ENCODE measurements at regions not wholly inside any gene's neighbourhood (a gene's known extent, or its start where the extent isn't known, plus 50 kb on each side); places are given as distances from the start of the nearest gene placed in this dataset.
A peak's percentile ranks its signal among the peaks of the same experiment; 100 is the strongest.

- H4K20me1 ChIP-seq (ENCODE audit: low read length) = no peaks in the 10 kb centered on the region
- peaks cover 27% of the 10 kb centered on the region for H3K4me1 ChIP-seq (ENCODE audit: insufficient read depth, low read length)
- no peaks in the 10 kb centered on the region for H3K79me2 ChIP-seq (ENCODE audit: low read length)
- H3K27me3 ChIP-seq (ENCODE audit: low read length) = no peaks in the 10 kb centered on the region
- no peak for DNase-seq
- H3K9me3 ChIP-seq (ENCODE audit: low read length) = no peaks in the 10 kb centered on the region
- POLR2A ChIA-PET (ENCODE audit: unreplicated experiment) = no interaction called here
- H3K4me2 ChIP-seq (ENCODE audit: low read length) = no peak overlapping the region
- H3K27ac ChIP-seq (ENCODE audit: low read length) = 0 out of 2 replicates have a peak overlapping the region, but pooled peaks have one; percentile 1
- H3K36me3 ChIP-seq (ENCODE audit: low read depth, low read length) = no peaks in the 10 kb centered on the region
- no peak overlapping the region for H3K9ac ChIP-seq (ENCODE audit: low read length)
- TF ChIP-seq CTCF (conservative IDR thresholded peaks at IDR 0.05; ENCODE audit: low read depth, low read length) (no peak), EZH2phosphoT487 (IDR thresholded peaks at IDR 0.05; ENCODE audit: borderline replicate concordance, low read length) (no peak), EZH2 (IDR thresholded peaks at IDR 0.05; ENCODE audit: low read length, unreplicated experiment) (no peak)
- BruUV-seq (replicated peaks) = no TSS peak
- CTCF ChIA-PET = no interaction called here
- H3F3A ChIP-seq (ENCODE audit: low read length, unreplicated experiment) = no peaks in the 10 kb centered on the region
- no peak for ATAC-seq
- intact Hi-C loops (cut with micrococcal nuclease) = no loop called here
- no peak overlapping the region for H3K4me3 ChIP-seq (ENCODE audit: low read length)
- H2AFZ ChIP-seq (ENCODE audit: low read length) = no peak overlapping the region
- no peaks in the 10 kb centered on the region for H3K9me2 ChIP-seq (replicated peaks; ENCODE audit: low read length)
Measured at GRCh38 chr13:73368608-73369007, 309.8 kb downstream of the KLF5 start.

GRCh38 chr13:73367886-73368285 lies 309.1 kb downstream of the KLF5 start:
- Histone ChIP-seq H3K4me1 (ENCODE audit: insufficient read depth, low read length) (peaks cover 27% of the 10 kb centered on the region), H3K9me3 (ENCODE audit: low read length) (no peaks in the 10 kb centered on the region), H3K36me3 (ENCODE audit: low read depth, low read length) (no peaks in the 10 kb centered on the region), H2AFZ (ENCODE audit: low read length) (no peak overlapping the region), H3K79me2 (ENCODE audit: low read length) (no peaks in the 10 kb centered on the region), H4K20me1 (ENCODE audit: low read length) (no peaks in the 10 kb centered on the region), H3F3A (ENCODE audit: low read length, unreplicated experiment) (no peaks in the 10 kb centered on the region), H3K4me3 (ENCODE audit: low read length) (no peak overlapping the region), H3K9me2 (replicated peaks; ENCODE audit: low read length) (no peaks in the 10 kb centered on the region), H3K27me3 (ENCODE audit: low read length) (no peaks in the 10 kb centered on the region), H3K4me2 (ENCODE audit: low read length) (no peak overlapping the region), H3K27ac (ENCODE audit: low read length) (no peak overlapping the region), H3K9ac (ENCODE audit: low read length) (no peak overlapping the region)
- no peak for ATAC-seq
- no TSS peak for BruUV-seq (replicated peaks)
- TF ChIP-seq CTCF (conservative IDR thresholded peaks at IDR 0.05; ENCODE audit: low read depth, low read length) (no peak), EZH2phosphoT487 (IDR thresholded peaks at IDR 0.05; ENCODE audit: borderline replicate concordance, low read length) (no peak), EZH2 (IDR thresholded peaks at IDR 0.05; ENCODE audit: low read length, unreplicated experiment) (no peak)
- ChIA-PET POLR2A (ENCODE audit: unreplicated experiment) (no interaction called here), CTCF (no interaction called here)
- intact Hi-C loops (cut with micrococcal nuclease) = no loop called here
- DNase-seq = no peak

GRCh38 chr13:73366241-73366640 lies 307.4 kb downstream of the KLF5 start:
- Histone ChIP-seq H2AFZ (ENCODE audit: low read length) (no peak overlapping the region), H3K4me3 (ENCODE audit: low read length) (no peak overlapping the region), H3K4me1 (ENCODE audit: insufficient read depth, low read length) (peaks cover 27% of the 10 kb centered on the region), H3K36me3 (ENCODE audit: low read depth, low read length) (no peaks in the 10 kb centered on the region), H3K79me2 (ENCODE audit: low read length) (no peaks in the 10 kb centered on the region), H3K9me3 (ENCODE audit: low read length) (no peaks in the 10 kb centered on the region), H3K4me2 (ENCODE audit: low read length) (peak overlapping the region; percentile 62), H3K9ac (ENCODE audit: low read length) (peak overlapping the region; percentile 62), H4K20me1 (ENCODE audit: low read length) (no peaks in the 10 kb centered on the region), H3K27ac (ENCODE audit: low read length) (peak overlapping the region; percentile 87), H3F3A (ENCODE audit: low read length, unreplicated experiment) (no peaks in the 10 kb centered on the region), H3K9me2 (replicated peaks; ENCODE audit: low read length) (no peaks in the 10 kb centered on the region), H3K27me3 (ENCODE audit: low read length) (no peaks in the 10 kb centered on the region)
- POLR2A ChIA-PET (ENCODE audit: unreplicated experiment) = no interaction called here
- peak; percentile 22 for DNase-seq
- CTCF ChIA-PET = no interaction called here
- intact Hi-C loops (cut with micrococcal nuclease) = no loop called here
- BruUV-seq (replicated peaks) = no TSS peak
- peak; percentile 32 for ATAC-seq
- TF ChIP-seq CTCF (conservative IDR thresholded peaks at IDR 0.05; ENCODE audit: low read depth, low read length) (no peak), EZH2 (IDR thresholded peaks at IDR 0.05; ENCODE audit: low read length, unreplicated experiment) (no peak), EZH2phosphoT487 (IDR thresholded peaks at IDR 0.05; ENCODE audit: borderline replicate concordance, low read length) (no peak)

All from PC-3 (cell line).